ENCODE measurements at regions not wholly inside any gene's neighbourhood (a gene's known extent, or its start where the extent isn't known, plus 50 kb on each side); places are given as distances from the start of the nearest gene placed in this dataset.
A peak's percentile ranks its signal among the peaks of the same experiment; 100 is the strongest.

DNA sequence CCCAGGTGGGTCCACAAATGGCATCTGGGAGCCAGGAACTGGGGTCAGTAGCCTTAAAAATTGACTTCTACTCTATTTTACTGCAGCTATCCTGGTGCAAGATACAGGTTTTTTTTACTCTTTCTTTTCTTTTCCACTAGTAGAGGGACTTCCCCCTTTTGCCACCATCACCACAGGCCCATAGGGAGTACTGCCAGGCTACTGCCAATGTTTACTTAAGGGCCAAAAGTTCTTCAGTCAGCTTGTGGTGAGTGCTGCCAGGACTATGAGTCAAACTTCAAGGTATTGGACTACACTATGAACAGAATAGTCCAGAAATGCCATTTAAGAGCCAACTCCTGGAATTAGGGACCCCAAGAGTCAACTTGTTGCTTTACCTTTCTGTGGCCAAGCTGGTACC is 94.7 kb downstream of the EDA2R start:
- DNase-seq (ENCODE audit: low read depth): peak; percentile 0

- DNase-seq (ENCODE audit: low read depth): no peak
Observed at GRCh38 chrX:66504481-66504880, 134.4 kb downstream of the EDA2R start.

- DNase-seq (ENCODE audit: low read depth): no peak
Observed at GRCh38 chrX:66498672-66499296, 140.1 kb downstream of the EDA2R start.

DNA sequence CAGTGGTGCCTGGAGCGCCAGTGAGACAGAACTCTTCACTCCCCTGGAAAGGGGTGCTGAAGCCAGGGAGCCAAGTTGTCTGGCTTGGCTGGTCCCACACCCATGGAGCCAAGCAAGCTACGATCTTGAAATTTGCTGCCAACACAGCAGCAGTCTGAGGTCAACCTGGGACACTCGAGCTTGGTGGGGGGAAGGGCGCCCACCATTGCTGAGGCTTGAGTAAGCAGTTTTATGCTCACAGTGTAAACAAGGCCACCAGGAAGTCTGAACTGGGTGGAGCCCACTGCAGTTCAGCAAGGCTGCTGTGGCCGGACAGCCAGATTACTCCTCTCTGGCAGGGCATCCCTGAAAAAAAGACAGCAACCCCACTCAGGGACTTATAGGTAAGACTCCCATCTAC is 149.5 kb downstream of the EDA2R start:
- no peak for DNase-seq (ENCODE audit: low read depth)
